Gastrocnemius medialis (tissue), 4 donors: ENCODE measurements at regions not wholly inside any gene's neighbourhood (a gene's known extent, or its start where the extent isn't known, plus 50 kb on each side); places are given as distances from the start of the nearest gene placed in this dataset.

Source experiments
- ATAC-seq, 2 donors: fragments of 150-250 bp; one replicate each; pipeline ENCODE4 v1.9.1; 2016
- DNase-seq, 2 donors: peaks; one replicate each; pipeline ENCODE4 v3.0.0-alpha.2; 2019
- H3K27ac ChIP-seq, 4 donors: fragments of 200-600 bp; sonication (generic); 1 replicate in 1 of 4; 2 replicates in 3 of 4; pipeline ENCODE4 v1.5.1; 2016 to 2018; ENCODE audit warnings: mild to moderate bottlenecking in 2 of 4, moderate library complexity in 1 of 4
- H3K27me3 ChIP-seq, 3 donors: fragments of 200-600 bp; sonication (generic) in 2 of 3; 1 replicate in 1 of 3; 2 replicates in 2 of 3; pipeline versions ENCODE4 v1.5.1 to v1.6.0; 2016 to 2019; ENCODE audit warnings: mild to moderate bottlenecking in 1 of 3, moderate library complexity in 1 of 3
- H3K36me3 ChIP-seq, 2 donors: fragments of 200-600 bp; sonication (generic) in 1 of 2; one replicate each; pipeline ENCODE4 v1.5.1; 2017 to 2018
- H3K4me1 ChIP-seq, 2 donors: fragments of 200-600 bp; sonication (generic) in 1 of 2; one replicate each; pipeline ENCODE4 v1.5.1; 2016 to 2017; ENCODE audit warnings: mild to moderate bottlenecking in 2 of 2
- H3K4me3 ChIP-seq, 4 donors: fragments of 200-600 bp; sonication (generic) in 3 of 4; 1 replicate in 1 of 4; 2 replicates in 3 of 4; pipeline ENCODE4 v1.5.1; 2016 to 2019; ENCODE audit warnings: mild to moderate bottlenecking in 2 of 4
- H3K9me3 ChIP-seq, 3 donors: fragments of 200-600 bp; sonication (generic) in 2 of 3; 1 replicate in 1 of 3; 2 replicates in 2 of 3; pipeline ENCODE4 v1.5.1; 2016 to 2019
- POLR2A ChIP-seq, 2 donors: fragments of 450-650 bp; IDR thresholded peaks; one replicate each; pipeline ENCODE4 v1.6.1; 2017; ENCODE audit warnings: antibody characterized with exemption in 2 of 2, mild to moderate bottlenecking in 2 of 2, moderate library complexity in 2 of 2
- in situ Hi-C, 4 donors: fragments of 200-750 bp; cut with MboI; loops; one replicate each; pipeline versions ENCODE4 v1.15.0 to v1.8.0; 2017; ENCODE audit warnings: low sequenced_read_pairs in 4 of 4
- intact Hi-C: fragments of 100-400 bp; cut with DNase I; formaldehyde crosslinking; loops from one replicate; pipeline ENCODE4 v1.15.1; 2023; ENCODE audit warnings: low total_unique reads
- TF ChIP-seq, protein P1 (sequence below), 5 experiments: fragments of 450-650 bp in 3 of 5; fragments of 200-600 bp in 2 of 5; sonication (generic) in 2 of 5; IDR thresholded peaks in 4 of 5; conservative IDR thresholded peaks in 1 of 5; 1 replicate in 4 of 5; 2 replicates in 1 of 5; pipeline ENCODE4 v1.5.1; 2016 to 2019; ENCODE audit warnings: antibody characterized with exemption in 5 of 5, mild to moderate bottlenecking in 3 of 5, moderate library complexity in 3 of 5

DNA sequence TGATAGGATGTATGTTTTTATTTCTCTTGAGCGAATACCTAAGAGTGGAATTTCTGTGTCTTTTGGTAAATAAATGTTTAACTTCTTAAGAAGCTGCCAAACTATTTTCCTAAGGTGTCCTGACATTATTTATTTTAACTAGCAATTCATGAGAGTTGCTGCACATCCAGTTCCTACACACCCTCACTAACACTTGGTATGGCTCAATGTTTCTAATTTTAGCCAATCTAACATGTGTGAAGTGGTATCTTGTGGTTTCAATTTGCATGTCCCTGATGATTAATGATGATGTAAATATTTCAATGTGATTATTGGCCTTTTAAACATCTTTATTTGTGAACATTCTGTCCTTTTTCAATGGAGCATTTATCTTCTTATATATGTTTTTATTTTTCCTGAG lies 2095.5 kb upstream of the C9orf72 start:
- H3K4me1 ChIP-seq: no peaks in the 10 kb centered on the region
- no peaks in the 10 kb centered on the region for H3K27me3 ChIP-seq
- ATAC-seq (no peak), DNase-seq (no peak)
- H3K36me3 ChIP-seq: no peaks in the 10 kb centered on the region
- TF ChIP-seq POLR2A (IDR thresholded peaks at IDR 0.05): no peak
- TF ChIP-seq, protein P1, sequence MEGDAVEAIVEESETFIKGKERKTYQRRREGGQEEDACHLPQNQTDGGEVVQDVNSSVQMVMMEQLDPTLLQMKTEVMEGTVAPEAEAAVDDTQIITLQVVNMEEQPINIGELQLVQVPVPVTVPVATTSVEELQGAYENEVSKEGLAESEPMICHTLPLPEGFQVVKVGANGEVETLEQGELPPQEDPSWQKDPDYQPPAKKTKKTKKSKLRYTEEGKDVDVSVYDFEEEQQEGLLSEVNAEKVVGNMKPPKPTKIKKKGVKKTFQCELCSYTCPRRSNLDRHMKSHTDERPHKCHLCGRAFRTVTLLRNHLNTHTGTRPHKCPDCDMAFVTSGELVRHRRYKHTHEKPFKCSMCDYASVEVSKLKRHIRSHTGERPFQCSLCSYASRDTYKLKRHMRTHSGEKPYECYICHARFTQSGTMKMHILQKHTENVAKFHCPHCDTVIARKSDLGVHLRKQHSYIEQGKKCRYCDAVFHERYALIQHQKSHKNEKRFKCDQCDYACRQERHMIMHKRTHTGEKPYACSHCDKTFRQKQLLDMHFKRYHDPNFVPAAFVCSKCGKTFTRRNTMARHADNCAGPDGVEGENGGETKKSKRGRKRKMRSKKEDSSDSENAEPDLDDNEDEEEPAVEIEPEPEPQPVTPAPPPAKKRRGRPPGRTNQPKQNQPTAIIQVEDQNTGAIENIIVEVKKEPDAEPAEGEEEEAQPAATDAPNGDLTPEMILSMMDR (IDR thresholded peaks at IDR 0.05 in 4 of 5, conservative IDR thresholded peaks at IDR 0.05 in 1 of 5): no peak
- in situ Hi-C loops: no loop called here
- H3K9me3 ChIP-seq: no peaks in the 10 kb centered on the region
- H3K4me3 ChIP-seq: no peak overlapping the region
- intact Hi-C loops: no loop called here
- no peak overlapping the region for H3K27ac ChIP-seq

GRCh38 chr9:29669613-29670012 lies 2096.3 kb upstream of the C9orf72 start:
- ATAC-seq (no peak), DNase-seq (no peak)
- TF ChIP-seq, protein P1 (IDR thresholded peaks at IDR 0.05 in 4 of 5, conservative IDR thresholded peaks at IDR 0.05 in 1 of 5): no peak
- H3K36me3 ChIP-seq: no peaks in the 10 kb centered on the region
- no peak overlapping the region for H3K4me3 ChIP-seq
- H3K27ac ChIP-seq: no peak overlapping the region
- in situ Hi-C loops: no loop called here
- H3K27me3 ChIP-seq: no peaks in the 10 kb centered on the region
- no peaks in the 10 kb centered on the region for H3K9me3 ChIP-seq
- no peaks in the 10 kb centered on the region for H3K4me1 ChIP-seq
- intact Hi-C loops: no loop called here

DNA sequence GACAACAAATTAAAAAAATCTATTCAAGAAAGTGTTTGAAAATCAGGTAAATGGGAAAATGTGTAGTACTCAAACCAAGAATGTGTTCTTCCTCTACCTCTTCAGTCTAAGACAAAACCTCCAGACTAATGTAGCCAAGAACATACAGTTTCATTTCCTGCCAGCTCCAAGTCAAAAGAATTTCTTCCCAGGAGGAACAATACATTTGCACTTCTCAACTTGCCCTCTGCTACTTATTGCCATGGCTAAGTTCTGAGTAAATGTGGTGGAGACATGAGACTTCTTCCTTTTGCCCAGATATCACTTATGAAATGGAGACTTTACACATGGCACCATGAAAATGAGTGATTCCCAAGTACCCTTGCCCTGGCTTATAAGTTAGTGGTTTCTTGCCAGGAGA lies 2112.2 kb upstream of the C9orf72 start:
- no peaks in the 10 kb centered on the region for H3K9me3 ChIP-seq
- in situ Hi-C loops: no loop called here
- H3K4me3 ChIP-seq: no peak overlapping the region
- no peaks in the 10 kb centered on the region for H3K4me1 ChIP-seq
- H3K36me3 ChIP-seq: no peaks in the 10 kb centered on the region
- intact Hi-C loops: no loop called here
- no peak overlapping the region for H3K27ac ChIP-seq
- ATAC-seq (no peak), DNase-seq (no peak)
- no peak for TF ChIP-seq POLR2A (IDR thresholded peaks at IDR 0.05)
- TF ChIP-seq, protein P1 (IDR thresholded peaks at IDR 0.05 in 4 of 5, conservative IDR thresholded peaks at IDR 0.05 in 1 of 5): no peak
- H3K27me3 ChIP-seq: no peaks in the 10 kb centered on the region

DNA sequence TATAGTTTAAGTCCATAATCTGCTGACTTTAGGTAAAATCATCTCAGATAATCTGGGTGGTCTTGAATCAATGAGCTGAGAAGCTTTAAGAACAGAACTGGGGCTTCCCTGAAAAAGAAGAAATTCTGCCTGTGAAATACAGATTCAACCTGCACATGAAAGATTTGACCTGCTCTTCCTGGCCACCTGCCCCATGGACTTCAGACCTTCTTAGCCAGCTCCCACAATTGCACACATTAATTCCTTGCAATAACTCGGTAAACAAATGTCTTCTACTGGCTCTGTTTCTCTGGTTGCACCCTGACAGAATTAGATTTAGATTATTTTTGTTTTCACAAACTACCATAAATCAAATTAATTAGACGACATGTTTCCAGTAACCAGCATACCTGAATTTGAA lies 2117.9 kb upstream of the C9orf72 start:
- intact Hi-C loops: no loop called here
- ATAC-seq: no peak

More for the DNA sequence above, 2117.9 kb upstream of the C9orf72 start:
- Histone ChIP-seq H3K27ac (no peak overlapping the region), H3K36me3 (no peaks in the 10 kb centered on the region), H3K4me1 (no peaks in the 10 kb centered on the region), H3K4me3 (no peak overlapping the region), H3K9me3 (no peaks in the 10 kb centered on the region), H3K27me3 (no peaks in the 10 kb centered on the region)
- in situ Hi-C loops: no loop called here
- TF ChIP-seq, protein P1 (IDR thresholded peaks at IDR 0.05 in 4 of 5, conservative IDR thresholded peaks at IDR 0.05 in 1 of 5): no peak
- no peak for TF ChIP-seq POLR2A (IDR thresholded peaks at IDR 0.05)
- DNase-seq: no peak
